Thoracic aorta (tissue), 2 donors: ENCODE measurements at regions not wholly inside any gene's neighbourhood (a gene's known extent, or its start where the extent isn't known, plus 50 kb on each side); places are given as distances from the start of the nearest gene placed in this dataset.

Experiments
- ATAC-seq: fragments of 150-250 bp; one replicate; pipeline ENCODE4 v1.8.0; 2017; ENCODE audit warnings: low read depth; ENCODE audit not compliant: insufficient number of reproducible peaks, low FRiP score
- DNase-seq: peaks from one replicate; pipeline ENCODE4 v3.0.0-alpha.2; 2020; ENCODE audit warnings: low spot score
- H3K27ac ChIP-seq, 2 donors: fragments of 200-600 bp; sonication (generic); 1 replicate in 1 of 2; 2 replicates in 1 of 2; pipeline ENCODE4 v1.5.1; 2016; ENCODE audit warnings: mild to moderate bottlenecking in 2 of 2, moderate library complexity in 2 of 2
- H3K27me3 ChIP-seq: fragments of 200-600 bp; sonication (generic); replicated peaks from 2 replicates; pipeline ENCODE4 v1.6.0; 2016; ENCODE audit warnings: mild to moderate bottlenecking; ENCODE audit not compliant: insufficient read depth
- H3K36me3 ChIP-seq: fragments of 200-600 bp; sonication (generic); one replicate; pipeline ENCODE4 v1.5.1; 2016
- H3K4me1 ChIP-seq, 2 donors: fragments of 200-600 bp; sonication (generic); 1 replicate in 1 of 2; 2 replicates in 1 of 2; pipeline versions ENCODE4 v1.5.1 to v1.6.0; 2016; ENCODE audit warnings: low read depth in 2 of 2, mild to moderate bottlenecking in 1 of 2; ENCODE audit not compliant: control insufficient read depth in 1 of 2
- H3K4me3 ChIP-seq: fragments of 200-600 bp; sonication (generic); 2 replicates; pipeline ENCODE4 v1.5.1; 2016; ENCODE audit warnings: mild to moderate bottlenecking
- H3K9me3 ChIP-seq: fragments of 200-600 bp; sonication (generic); 2 replicates; pipeline ENCODE4 v1.5.1; 2016
- CTCF ChIP-seq: fragments of 200-600 bp; sonication (generic); IDR thresholded peaks from one replicate; pipeline ENCODE4 v1.5.1; 2019; ENCODE audit warnings: antibody characterized with exemption

- DNase-seq (no peak), ATAC-seq (no peak)
- Histone ChIP-seq H3K27me3 (no peaks in the 10 kb centered on the region), H3K36me3 (no peaks in the 10 kb centered on the region), H3K27ac (no peak overlapping the region), H3K4me1 (no peaks in the 10 kb centered on the region), H3K9me3 (no peaks in the 10 kb centered on the region), H3K4me3 (no peak overlapping the region)
- TF ChIP-seq CTCF = no peak
These were observed 114.8 kb upstream of the FLRT2 start for GRCh38 chr14:85415015-85415712.

GRCh38 chr14:85416771-85417170, 113.2 kb upstream of the FLRT2 start:
- ATAC-seq = no peak

GRCh38 chr14:85417396-85417795, 112.5 kb upstream of the FLRT2 start:
- no peak for TF ChIP-seq CTCF
- DNase-seq (no peak), ATAC-seq (no peak)
- H3K4me3 ChIP-seq = no peak overlapping the region
- H3K9me3 ChIP-seq = no peaks in the 10 kb centered on the region
- H3K36me3 ChIP-seq = no peaks in the 10 kb centered on the region
- no peak overlapping the region for H3K27ac ChIP-seq
- no peaks in the 10 kb centered on the region for H3K27me3 ChIP-seq
- no peaks in the 10 kb centered on the region for H3K4me1 ChIP-seq

More at GRCh38 chr14:85416771-85417170, 113.2 kb upstream of the FLRT2 start:
- no peaks in the 10 kb centered on the region for H3K27me3 ChIP-seq
- H3K36me3 ChIP-seq = no peaks in the 10 kb centered on the region
- no peak for TF ChIP-seq CTCF
- H3K9me3 ChIP-seq = no peaks in the 10 kb centered on the region
- no peak for DNase-seq
- no peak overlapping the region for H3K4me3 ChIP-seq
- H3K4me1 ChIP-seq = no peaks in the 10 kb centered on the region
- no peak overlapping the region for H3K27ac ChIP-seq

- Histone ChIP-seq H3K27ac (no peak overlapping the region), H3K9me3 (no peaks in the 10 kb centered on the region), H3K36me3 (no peaks in the 10 kb centered on the region), H3K4me1 (no peaks in the 10 kb centered on the region), H3K27me3 (no peaks in the 10 kb centered on the region), H3K4me3 (no peak overlapping the region)
- TF ChIP-seq CTCF = no peak
- no peak for DNase-seq
- no peak for ATAC-seq
These were observed 111.2 kb upstream of the FLRT2 start for GRCh38 chr14:85418721-85419120.

- Histone ChIP-seq H3K9me3 (no peaks in the 10 kb centered on the region), H3K27ac (no peak overlapping the region), H3K4me3 (no peak overlapping the region), H3K27me3 (no peaks in the 10 kb centered on the region), H3K4me1 (peaks cover 0 to 1% of the 10 kb centered on the region in 2 donors), H3K36me3 (no peaks in the 10 kb centered on the region)
- TF ChIP-seq CTCF = no peak
- ATAC-seq (no peak), DNase-seq (no peak)
These were observed 109.7 kb upstream of the FLRT2 start for GRCh38 chr14:85420278-85420677.
